ENCODE measurements at regions not wholly inside any gene's neighbourhood (a gene's known extent, or its start where the extent isn't known, plus 50 kb on each side); places are given as distances from the start of the nearest gene placed in this dataset.

DNA sequence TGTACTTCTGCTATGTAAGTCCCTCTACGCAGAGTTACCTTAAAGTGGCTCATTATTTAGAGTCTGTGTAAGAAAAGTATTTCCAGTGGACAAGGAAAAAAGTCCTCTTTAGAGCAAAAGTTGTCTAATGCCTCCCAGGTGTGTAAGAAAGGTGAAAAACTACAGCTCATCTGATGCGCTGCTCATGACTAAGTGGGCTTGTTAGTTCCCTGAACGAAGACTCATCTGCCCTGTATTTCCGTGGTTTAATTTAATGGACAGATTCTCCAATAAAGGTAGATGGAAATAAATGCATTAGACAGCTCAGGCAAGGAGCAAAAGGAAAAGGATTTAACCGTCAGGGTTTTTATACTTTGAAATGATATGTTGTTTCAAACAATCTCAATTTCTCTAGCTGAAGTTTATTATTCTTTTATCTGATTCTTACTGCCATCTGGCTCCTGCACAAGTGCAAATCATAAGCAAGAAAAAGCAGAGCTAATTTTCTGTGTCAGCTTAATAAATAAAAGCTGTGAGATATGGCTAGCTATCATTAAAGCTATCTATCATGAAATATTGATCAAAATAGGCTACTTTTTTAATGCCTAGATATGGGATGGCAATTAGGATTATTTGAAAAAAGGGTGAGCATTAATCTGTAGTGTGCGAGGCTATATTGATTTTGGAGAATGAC is 73.7 kb upstream of the PCDH9 start:
- TF ChIP-seq CTCF (IDR thresholded peaks at IDR 0.05) (no peak), POLR2A (IDR thresholded peaks at IDR 0.05) (no peak)

All from heart left ventricle (tissue), 13 donors.